Omental fat pad (tissue), 3 donors: ENCODE measurements at regions not wholly inside any gene's neighbourhood (a gene's known extent, or its start where the extent isn't known, plus 50 kb on each side); places are given as distances from the start of the nearest gene placed in this dataset.

Source experiments
- ATAC-seq: fragments of 150-250 bp; one replicate; pipeline ENCODE4 v1.9.1; 2016; ENCODE audit warnings: mild to moderate bottlenecking, moderate library complexity; ENCODE audit not compliant: low FRiP score
- DNase-seq: peaks from one replicate; pipeline ENCODE4 v3.0.0-alpha.2; 2019; ENCODE audit warnings: low spot score
- TF ChIP-seq, protein P1 (sequence below), 3 donors: fragments of 450-650 bp; IDR thresholded peaks; one replicate each; pipeline ENCODE4 v1.5.1; 2016 to 2017; ENCODE audit warnings: antibody characterized with exemption in 3 of 3, mild to moderate bottlenecking in 3 of 3, moderate library complexity in 2 of 3

DNA sequence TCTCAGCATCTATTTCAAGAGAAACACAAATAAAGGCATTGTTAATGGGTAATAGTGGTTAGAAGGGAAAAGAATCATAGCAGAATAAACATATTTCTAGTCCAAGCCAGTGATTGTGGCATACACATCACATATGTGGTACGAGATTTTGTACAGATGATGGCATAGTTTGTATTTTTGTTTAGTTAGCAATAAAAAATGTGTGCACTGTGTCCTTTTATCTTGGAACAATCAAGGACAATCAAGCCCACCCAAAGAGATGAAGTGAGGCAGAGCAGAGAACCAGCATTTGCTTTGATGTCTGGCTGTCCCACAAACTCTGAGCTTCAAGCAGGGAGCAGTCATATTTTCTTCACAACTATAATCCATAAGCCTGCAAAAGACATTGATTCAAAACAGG, 256.5 kb upstream of the CHD6 start:
- TF ChIP-seq, protein P1, sequence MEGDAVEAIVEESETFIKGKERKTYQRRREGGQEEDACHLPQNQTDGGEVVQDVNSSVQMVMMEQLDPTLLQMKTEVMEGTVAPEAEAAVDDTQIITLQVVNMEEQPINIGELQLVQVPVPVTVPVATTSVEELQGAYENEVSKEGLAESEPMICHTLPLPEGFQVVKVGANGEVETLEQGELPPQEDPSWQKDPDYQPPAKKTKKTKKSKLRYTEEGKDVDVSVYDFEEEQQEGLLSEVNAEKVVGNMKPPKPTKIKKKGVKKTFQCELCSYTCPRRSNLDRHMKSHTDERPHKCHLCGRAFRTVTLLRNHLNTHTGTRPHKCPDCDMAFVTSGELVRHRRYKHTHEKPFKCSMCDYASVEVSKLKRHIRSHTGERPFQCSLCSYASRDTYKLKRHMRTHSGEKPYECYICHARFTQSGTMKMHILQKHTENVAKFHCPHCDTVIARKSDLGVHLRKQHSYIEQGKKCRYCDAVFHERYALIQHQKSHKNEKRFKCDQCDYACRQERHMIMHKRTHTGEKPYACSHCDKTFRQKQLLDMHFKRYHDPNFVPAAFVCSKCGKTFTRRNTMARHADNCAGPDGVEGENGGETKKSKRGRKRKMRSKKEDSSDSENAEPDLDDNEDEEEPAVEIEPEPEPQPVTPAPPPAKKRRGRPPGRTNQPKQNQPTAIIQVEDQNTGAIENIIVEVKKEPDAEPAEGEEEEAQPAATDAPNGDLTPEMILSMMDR (IDR thresholded peaks at IDR 0.05): no peak
- DNase-seq: no peak

GRCh38 chr20:41872930-41873329, 254.8 kb upstream of the CHD6 start:
- DNase-seq: no peak
- TF ChIP-seq, protein P1 (IDR thresholded peaks at IDR 0.05): no peak
- no peak for ATAC-seq

More for the DNA sequence above, 256.5 kb upstream of the CHD6 start:
- no peak for ATAC-seq

DNA sequence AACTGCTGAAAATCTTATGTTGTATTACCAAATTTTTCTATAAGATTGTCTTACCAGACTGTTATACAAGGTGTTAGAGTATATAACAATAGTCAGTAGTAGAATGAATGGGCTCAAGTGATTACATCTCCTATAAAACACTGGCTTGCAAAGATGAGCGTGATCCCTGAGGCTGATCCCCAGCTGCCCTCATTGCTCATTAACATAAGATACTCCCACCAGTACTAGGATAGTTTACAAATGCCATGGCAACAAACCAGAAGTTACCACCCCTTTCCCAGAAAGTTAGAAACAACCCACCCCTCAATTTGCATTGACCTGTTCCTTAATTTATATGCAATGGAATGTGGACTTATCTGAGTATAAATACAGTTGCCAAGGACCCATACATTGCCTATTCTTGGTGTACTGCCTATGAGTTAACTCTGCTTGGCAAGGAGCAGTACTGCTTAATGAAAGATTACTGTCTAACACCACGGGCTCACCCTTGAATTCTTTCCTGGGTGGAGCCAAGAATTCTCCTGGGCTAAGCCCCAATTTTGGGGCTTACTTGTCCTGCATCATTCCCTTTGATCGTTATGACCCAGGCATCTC, 252.8 kb upstream of the CHD6 start:
- no peak for DNase-seq
- TF ChIP-seq, protein P1 (IDR thresholded peaks at IDR 0.05): no peak
- no peak for ATAC-seq

DNA sequence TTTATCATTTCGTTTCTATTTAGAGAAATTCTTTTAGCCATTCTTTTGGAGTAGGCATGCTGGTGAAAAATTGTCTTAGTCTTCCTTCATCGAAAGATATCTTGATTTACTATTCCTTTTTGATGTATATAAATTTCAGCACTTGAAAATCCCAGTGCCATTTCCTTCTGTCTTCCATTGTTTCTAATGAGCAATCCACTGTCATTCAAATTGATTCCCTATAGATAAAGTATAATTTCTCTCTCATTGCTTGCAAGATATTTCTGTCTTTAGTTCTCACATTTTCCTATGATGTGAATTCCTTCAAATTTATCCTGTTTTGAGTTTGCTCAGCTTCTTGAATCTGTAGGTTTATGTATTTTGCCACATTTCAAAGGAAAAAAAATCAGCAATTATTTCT, 251.1 kb upstream of the CHD6 start:
- DNase-seq (no peak), ATAC-seq (no peak)
- TF ChIP-seq, protein P1 (IDR thresholded peaks at IDR 0.05): no peak

DNA sequence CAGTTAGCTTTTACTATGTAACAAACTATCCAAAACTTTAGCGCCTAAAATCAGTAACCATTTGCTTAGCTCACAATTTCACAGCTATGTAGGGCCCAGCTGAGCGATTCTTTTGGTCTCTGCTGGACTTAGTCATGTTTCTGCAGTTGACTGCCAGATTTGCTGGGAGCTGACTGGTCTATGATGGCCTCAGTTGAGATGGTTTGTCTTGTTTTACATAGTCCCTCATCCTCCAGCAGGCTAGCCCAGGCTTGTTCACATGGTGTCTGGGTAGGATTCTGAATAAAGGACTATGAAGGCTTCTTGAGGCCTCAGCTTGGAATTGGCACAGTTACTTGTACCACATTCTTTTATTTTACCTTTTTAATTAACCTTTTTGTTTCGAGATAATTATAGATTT, 247.8 kb upstream of the CHD6 start:
- DNase-seq (no peak), ATAC-seq (no peak)
- TF ChIP-seq, protein P1 (IDR thresholded peaks at IDR 0.05): no peak

GRCh38 chr20:41862476-41862875, 244.3 kb upstream of the CHD6 start:
- TF ChIP-seq, protein P1 (IDR thresholded peaks at IDR 0.05): no peak
- DNase-seq (no peak), ATAC-seq (no peak)

DNA sequence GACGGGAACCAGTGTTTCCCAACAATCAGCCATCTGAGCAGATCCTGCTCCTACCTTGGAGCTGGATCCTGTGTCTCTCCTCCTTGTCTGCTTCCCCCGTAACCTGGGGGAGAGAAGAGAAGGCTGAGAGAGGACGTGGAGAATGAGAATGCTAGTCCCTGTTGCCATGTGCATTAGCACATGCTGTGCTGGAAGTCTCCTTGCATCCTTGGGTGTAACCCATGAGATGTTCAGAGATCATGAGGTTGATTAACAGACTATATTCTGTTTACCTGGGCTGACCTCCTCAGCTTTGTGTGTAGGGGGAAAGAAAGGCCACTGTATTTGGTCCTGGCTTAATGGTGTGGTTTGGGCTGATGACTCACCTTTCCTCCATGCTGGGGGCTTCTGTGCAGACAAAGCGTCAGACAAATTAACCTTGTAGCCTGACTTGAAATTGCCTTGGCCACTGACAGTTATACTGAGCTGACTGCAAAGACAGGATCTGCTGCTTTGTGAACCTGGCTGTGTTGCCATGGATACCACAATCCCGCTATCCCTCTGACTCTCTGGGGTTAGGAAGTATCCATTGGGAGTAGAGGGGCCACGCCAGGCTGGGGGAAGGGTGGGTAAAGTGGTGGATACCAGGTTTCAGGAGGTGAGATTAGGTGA, 243.7 kb upstream of the CHD6 start:
- ATAC-seq (no peak), DNase-seq (no peak)
- TF ChIP-seq, protein P1 (IDR thresholded peaks at IDR 0.05): no peak
